B cell (primary cell): ENCODE measurements at regions not wholly inside any gene's neighbourhood (a gene's known extent, or its start where the extent isn't known, plus 50 kb on each side); places are given as distances from the start of the nearest gene placed in this dataset.

Source experiments
- ATAC-seq: fragments of 200-7000 bp; cut with Tn5 transposase; one replicate; pipeline ENCODE4 v1.10.0; 2021; ENCODE audit warnings: low read depth, mild to moderate bottlenecking, moderate number of reproducible peaks, moderate library complexity
- CTCF ChIA-PET: fragments of 350-600 bp; sonication (Branson Sonifier 250); formaldehyde crosslinking; loops from one replicate; lab custom pipeline; 2021; ENCODE audit warnings: antibody characterized with exemption, inconsistent platforms; lab: Charles Lee
- POLR2A ChIA-PET: fragments of 350-600 bp; sonication (Branson Sonifier 250); formaldehyde crosslinking; loops from one replicate; lab custom pipeline; 2021; ENCODE audit warnings: antibody characterized with exemption; lab: Charles Lee
- DNase-seq: peaks from one replicate; pipeline ENCODE4 v3.0.0; 2013
- H2AFZ ChIP-seq: 2 replicates; pipeline ENCODE4 v1.6.1; 2012; ENCODE audit warnings: mild to moderate bottlenecking, low read depth, low read length; ENCODE audit not compliant: insufficient read depth, poor library complexity, severe bottlenecking
- H3K27ac ChIP-seq, 2 donors: 1 replicate in 1 of 2; 2 replicates in 1 of 2; pipeline ENCODE4 v1.5.1; 2012 to 2013; ENCODE audit warnings: low read length in 2 of 2, mild to moderate bottlenecking in 2 of 2, moderate library complexity in 1 of 2
- H3K27me3 ChIP-seq, 4 experiments: fragments of 200-600 bp in 1 of 4; sonication (generic) in 1 of 4; replicated peaks in 1 of 4; 1 replicate in 2 of 4; 2 replicates in 2 of 4; pipeline versions ENCODE4 v1.6.1 to v1.7.0; 2013 to 2016; ENCODE audit warnings: low read length in 3 of 4, mild to moderate bottlenecking in 2 of 4, mixed read lengths in 1 of 4, moderate library complexity in 1 of 4; ENCODE audit not compliant: insufficient read depth in 4 of 4, control insufficient read depth in 3 of 4; ENCODE audit errors: control extremely low read depth in 1 of 4
- H3K36me3 ChIP-seq, 2 experiments: replicated peaks in 1 of 2; 1 replicate in 1 of 2; 2 replicates in 1 of 2; pipeline versions ENCODE4 v1.6.1 to v1.7.1; 2013; ENCODE audit warnings: low read length in 1 of 2; ENCODE audit not compliant: insufficient read depth in 2 of 2, control insufficient read depth in 1 of 2; ENCODE audit errors: control extremely low read depth in 1 of 2, extremely low read depth in 1 of 2
- H3K4me1 ChIP-seq, 2 donors: fragments of 200-600 bp in 1 of 2; sonication (generic) in 1 of 2; 1 replicate in 1 of 2; 2 replicates in 1 of 2; pipeline versions ENCODE4 v1.5.1 to v1.6.1; 2013 to 2017; ENCODE audit warnings: low read length in 2 of 2; ENCODE audit not compliant: control insufficient read depth in 2 of 2, insufficient read depth in 2 of 2
- H3K4me2 ChIP-seq: replicated peaks from 2 replicates; pipeline ENCODE3; 2012; ENCODE audit warnings: mild to moderate bottlenecking, low read depth, low read length; ENCODE audit not compliant: poor library complexity, severe bottlenecking
- H3K4me3 ChIP-seq, 5 experiments: fragments of 200-600 bp in 1 of 5; sonication (generic) in 1 of 5; 1 replicate in 3 of 5; 2 replicates in 2 of 5; pipeline versions ENCODE4 v1.5.1 to v1.7.0; 2011 to 2016; ENCODE audit warnings: low read length in 4 of 5, mild to moderate bottlenecking in 4 of 5, low read depth in 2 of 5, control low read depth in 1 of 5, moderate library complexity in 1 of 5; ENCODE audit not compliant: insufficient read depth in 1 of 5; ENCODE audit errors: control extremely low read depth in 1 of 5, extremely low read depth in 1 of 5
- H3K79me2 ChIP-seq: fragments of 200-600 bp; sonication (generic); one replicate; pipeline ENCODE4 v1.6.0; 2016; ENCODE audit warnings: low read length; ENCODE audit not compliant: control insufficient read depth, insufficient read depth
- H3K9ac ChIP-seq: fragments of 200-600 bp; sonication (generic); 2 replicates; pipeline ENCODE4 v1.6.1; 2017; ENCODE audit warnings: mild to moderate bottlenecking, low read length, moderate library complexity
- H3K9me3 ChIP-seq, 3 donors: one replicate each; pipeline versions ENCODE4 v1.6.1 to v1.7.1; 2013; ENCODE audit warnings: low read length in 2 of 3; ENCODE audit not compliant: control insufficient read depth in 2 of 3, insufficient read depth in 1 of 3; ENCODE audit errors: control extremely low read depth in 1 of 3
- H4K20me1 ChIP-seq: 2 replicates; pipeline ENCODE4 v1.6.0; 2012; ENCODE audit warnings: mild to moderate bottlenecking, low read length; ENCODE audit not compliant: insufficient read depth, control insufficient read depth, poor library complexity, severe bottlenecking
- H3K27ac Mint-ChIP-seq: one replicate; pipeline ENCODE4 v1.8.0; 2021; ENCODE audit warnings: mixed read lengths
- H3K27me3 Mint-ChIP-seq: one replicate; pipeline ENCODE4 v1.8.0; 2021; ENCODE audit warnings: mixed read lengths
- H3K4me1 Mint-ChIP-seq: one replicate; pipeline ENCODE4 v1.8.0; 2021; ENCODE audit warnings: mixed read lengths
- H3K4me3 Mint-ChIP-seq: one replicate; pipeline ENCODE4 v1.8.0; 2021; ENCODE audit warnings: mixed read lengths
- H3K9me3 Mint-ChIP-seq: one replicate; pipeline ENCODE4 v1.8.0; 2022; ENCODE audit warnings: mixed read lengths; ENCODE audit not compliant: insufficient read depth
- CTCF ChIP-seq: fragments of 200-600 bp; IDR thresholded peaks from one replicate; pipeline ENCODE4 v1.8.0; 2022; ENCODE audit warnings: antibody characterized with exemption, mild to moderate bottlenecking
- EZH2 ChIP-seq: IDR thresholded peaks from 2 replicates; pipeline ENCODE4 v1.6.1; 2012; ENCODE audit warnings: borderline replicate concordance, low read depth, mild to moderate bottlenecking, moderate library complexity, low read length; ENCODE audit not compliant: insufficient read depth, poor library complexity, severe bottlenecking
- WGBS: methylation state at CpG from one replicate; pipeline ENCODE4 v1.1.5; 2013; ENCODE audit warnings: missing lambda C conversion rate; ENCODE audit not compliant: insufficient coverage; 5-methylcytosine and 5-hydroxymethylcytosine counted together
- intact Hi-C: fragments of 100-400 bp; cut with micrococcal nuclease; formaldehyde crosslinking; loops from one replicate; pipeline ENCODE4 v1.10.0; 2022

DNA sequence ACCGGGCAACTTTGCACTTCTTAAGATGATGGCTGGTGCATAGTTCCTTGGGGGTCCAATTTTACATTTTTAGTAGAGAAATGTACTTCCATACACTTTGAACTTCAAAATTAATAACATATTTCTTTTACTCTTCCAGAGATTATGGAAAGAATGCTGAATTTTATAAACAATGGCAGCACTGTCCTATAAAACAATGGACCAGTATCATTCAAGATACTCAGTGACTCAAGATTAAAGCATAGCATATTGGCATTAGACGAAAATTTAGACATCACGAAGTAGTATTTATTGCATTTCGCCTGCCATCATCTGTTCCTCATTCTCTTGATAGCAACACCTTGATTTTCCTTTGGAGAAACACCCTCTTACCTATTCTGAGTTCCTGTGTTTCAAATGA is 118.3 kb upstream of the ATF7IP start:
- Histone ChIP-seq H3K4me2 (no peak overlapping the region), H3K9ac (no peak overlapping the region), H4K20me1 (no peaks in the 10 kb centered on the region), H3K9me3 (peaks cover 3 to 32% (median 17%) of the 10 kb centered on the region in 3 donors), H3K4me1 (peaks cover 18% of the 10 kb centered on the region in 2 donors), H3K27me3 (no peaks in the 10 kb centered on the region), H3K36me3 (no peaks in the 10 kb centered on the region), H3K27ac (no peak overlapping the region), H2AFZ (no peak overlapping the region), H3K79me2 (no peaks in the 10 kb centered on the region), H3K4me3 (no peak overlapping the region)
- Mint-ChIP-seq H3K27ac (no peak overlapping the region), H3K9me3 (no peaks in the 10 kb centered on the region), H3K27me3 (no peaks in the 10 kb centered on the region), H3K4me1 (peaks cover 26% of the 10 kb centered on the region), H3K4me3 (no peak overlapping the region)
- no peak for TF ChIP-seq CTCF
- no peak for TF ChIP-seq EZH2
- DNase-seq (no peak), ATAC-seq (no peak)
- intact Hi-C loops: no loop called here
- 100% methylated on average over 3 of the region's 4 CpGs for WGBS
- CTCF ChIA-PET: no interaction called here
- POLR2A ChIA-PET: no interaction called here

GRCh38 chr12:14249368-14249767 is 116.1 kb upstream of the ATF7IP start:
- ATAC-seq (no peak), DNase-seq (no peak)
- ChIA-PET POLR2A (interaction anchor here (1.0 kb wide), 1 partner anchor 116 kb away, joined by 3 read pairs; the partner anchor contains the start of gene ATF7IP), CTCF (interaction anchor here (6.1 kb wide), 1 partner anchor 9 kb away, joined by 51 read pairs; no protein-coding TSS in a partner anchor)
- no peaks in the 10 kb centered on the region for H3K9me3 Mint-ChIP-seq
- peaks cover 18 to 28% of the 10 kb centered on the region in 2 donors for H3K4me1 ChIP-seq
- no peaks in the 10 kb centered on the region for H3K79me2 ChIP-seq
- no peaks in the 10 kb centered on the region for H4K20me1 ChIP-seq
- peaks cover 25% of the 10 kb centered on the region for H3K4me1 Mint-ChIP-seq
- no peak overlapping the region for H3K4me3 ChIP-seq
- H3K27me3 Mint-ChIP-seq: no peaks in the 10 kb centered on the region
- no peak overlapping the region for H3K9ac ChIP-seq
- no peaks in the 10 kb centered on the region for H3K27me3 ChIP-seq
- H3K36me3 ChIP-seq: no peaks in the 10 kb centered on the region
- TF ChIP-seq CTCF: no peak
- TF ChIP-seq EZH2: no peak
- H3K27ac Mint-ChIP-seq: no peak overlapping the region
- WGBS: 58% methylated on average over 1 of the region's 4 CpGs
- H3K4me2 ChIP-seq: no peak overlapping the region
- no peak overlapping the region for H2AFZ ChIP-seq
- intact Hi-C loops: no loop called here
- H3K9me3 ChIP-seq: peaks cover 0 to 18% (median 1%) of the 10 kb centered on the region in 3 donors
- H3K27ac ChIP-seq: no peak overlapping the region
- no peak overlapping the region for H3K4me3 Mint-ChIP-seq
